ENCODE measurements at regions not wholly inside any gene's neighbourhood (a gene's known extent, or its start where the extent isn't known, plus 50 kb on each side); places are given as distances from the start of the nearest gene placed in this dataset.
"Not testable (repeated sequence)": the region's sequence is repeated elsewhere in the genome, so short reads cannot be mapped to it uniquely, and the experiment has no call there.

- DNase-seq, result no peak
These were observed 345.5 kb upstream of the POM121L12 start for GRCh38 chr7:52689912-52690311.

GRCh38 chr7:52685333-52685732 lies 350.1 kb upstream of the POM121L12 start:
- no peak for DNase-seq

GRCh38 chr7:52684388-52684787 lies 351.0 kb upstream of the POM121L12 start:
- no peak for DNase-seq

- no peak for DNase-seq
These were observed 352.4 kb upstream of the POM121L12 start for GRCh38 chr7:52682993-52683392.

- DNase-seq, result no peak
These were observed 364.7 kb upstream of the POM121L12 start for GRCh38 chr7:52670608-52671225.

- no peak for DNase-seq
These were observed 366.4 kb upstream of the POM121L12 start for GRCh38 chr7:52669031-52669430.

GRCh38 chr7:52668435-52668834 lies 367.0 kb upstream of the POM121L12 start:
- DNase-seq, result no peak

- DNase-seq, result no peak
These were observed 376.3 kb upstream of the POM121L12 start for GRCh38 chr7:52659178-52659577.

- DNase-seq, result no peak
These were observed 379.3 kb upstream of the POM121L12 start for GRCh38 chr7:52656098-52656497.

- no peak for DNase-seq
These were observed 382.8 kb upstream of the POM121L12 start for GRCh38 chr7:52652621-52653020.

GRCh38 chr7:52648872-52649271 lies 386.6 kb upstream of the POM121L12 start:
- DNase-seq, result no peak

- DNase-seq, result no peak
These were observed 388.4 kb upstream of the POM121L12 start for GRCh38 chr7:52647046-52647445.

GRCh38 chr7:52639981-52640380 lies 395.5 kb upstream of the POM121L12 start:
- DNase-seq, result no peak

GRCh38 chr7:52639126-52639525 lies 396.3 kb upstream of the POM121L12 start:
- DNase-seq, result no peak

- DNase-seq, result no peak
These were observed 400.4 kb upstream of the POM121L12 start for GRCh38 chr7:52635021-52635420.

GRCh38 chr7:52620849-52621248 lies 414.6 kb upstream of the POM121L12 start:
- no peak for DNase-seq

GRCh38 chr7:52616552-52616951 lies 418.9 kb upstream of the POM121L12 start:
- no peak for DNase-seq

GRCh38 chr7:52615021-52615695 lies 420.3 kb upstream of the POM121L12 start:
- no peak for DNase-seq

- DNase-seq, result no peak
These were observed 425.9 kb upstream of the POM121L12 start for GRCh38 chr7:52609511-52609910.

GRCh38 chr7:52592698-52593097 lies 442.7 kb upstream of the POM121L12 start:
- no peak for DNase-seq

- no peak for DNase-seq
These were observed 448.7 kb upstream of the POM121L12 start for GRCh38 chr7:52586704-52587103.

GRCh38 chr7:52584041-52584440 lies 451.4 kb upstream of the POM121L12 start:
- no peak for DNase-seq

GRCh38 chr7:52573141-52573540 lies 462.3 kb upstream of the POM121L12 start:
- DNase-seq, result not testable (repeated sequence)

GRCh38 chr7:52571026-52571425 lies 464.4 kb upstream of the POM121L12 start:
- DNase-seq, result no peak

GRCh38 chr7:52569151-52569550 lies 466.3 kb upstream of the POM121L12 start:
- DNase-seq, result no peak

Measured in NCI-H526 treated with DMSO at 0.1 percent for 48 hours (cell line).